HUES6 (cell line): ENCODE measurements at regions not wholly inside any gene's neighbourhood (a gene's known extent, or its start where the extent isn't known, plus 50 kb on each side); places are given as distances from the start of the nearest gene placed in this dataset.
A peak's percentile ranks its signal among the peaks of the same experiment; 100 is the strongest.
"Not testable (repeated sequence)": the region's sequence is repeated elsewhere in the genome, so short reads cannot be mapped to it uniquely, and the experiment has no call there.

Experiments used
- H3K27ac ChIP-seq: 2 replicates; pipeline ENCODE4 v1.7.0; 2013; ENCODE audit warnings: low read depth, mild to moderate bottlenecking, low read length, inconsistent platforms
- H3K27me3 ChIP-seq: 2 replicates; pipeline ENCODE4 v1.6.1; 2013; ENCODE audit warnings: low read length; ENCODE audit not compliant: control insufficient read depth, insufficient read depth
- H3K36me3 ChIP-seq: 2 replicates; pipeline ENCODE4 v1.6.1; 2013; ENCODE audit warnings: low read length; ENCODE audit not compliant: control insufficient read depth, insufficient read depth
- H3K4me1 ChIP-seq: 2 replicates; pipeline ENCODE4 v1.6.1; 2013; ENCODE audit warnings: low read length; ENCODE audit not compliant: control insufficient read depth, insufficient read depth
- H3K4me3 ChIP-seq: 2 replicates; pipeline ENCODE4 v1.5.1; 2013; ENCODE audit warnings: low read depth, low read length
- H3K9ac ChIP-seq: one replicate; pipeline ENCODE4 v1.6.1; 2013; ENCODE audit warnings: mild to moderate bottlenecking, low read length
- H3K9me3 ChIP-seq: 2 replicates; pipeline ENCODE4 v1.6.1; 2013; ENCODE audit warnings: low read depth, low read length; ENCODE audit not compliant: control insufficient read depth, insufficient read depth

GRCh38 chr6:27541933-27542297, 69.0 kb upstream of the ZNF184 start:
- H3K4me3 ChIP-seq = peak overlapping the region; percentile 31; the same call in 1 of the 2 replicates
- 0 out of 2 replicates have a peak, but pooled peaks cover 9% of the 10 kb centered on the region for H3K4me1 ChIP-seq

GRCh38 chr6:27541212-27541932, 68.5 kb upstream of the ZNF184 start:
- Histone ChIP-seq H3K4me1 (0 out of 2 replicates have a peak, but pooled peaks cover 9% of the 10 kb centered on the region), H3K27me3 (peaks cover 8% of the 10 kb centered on the region), H3K9ac (no peak overlapping the region), H3K36me3 (no peaks in the 10 kb centered on the region), H3K27ac (no peak overlapping the region), H3K4me3 (peak overlapping the region; percentile 31; the same call in 1 of the 2 replicates), H3K9me3 (no peaks in the 10 kb centered on the region)

More at GRCh38 chr6:27541933-27542297, 69.0 kb upstream of the ZNF184 start:
- peaks cover 8% of the 10 kb centered on the region for H3K27me3 ChIP-seq
- no peak overlapping the region for H3K9ac ChIP-seq
- no peaks in the 10 kb centered on the region for H3K36me3 ChIP-seq
- no peak overlapping the region for H3K27ac ChIP-seq
- H3K9me3 ChIP-seq = no peaks in the 10 kb centered on the region

GRCh38 chr6:27539551-27539950, 66.6 kb upstream of the ZNF184 start:
- Histone ChIP-seq H3K36me3 (no peaks in the 10 kb centered on the region), H3K4me1 (0 out of 2 replicates have a peak, but pooled peaks cover 9% of the 10 kb centered on the region), H3K27ac (no peak overlapping the region), H3K9ac (no peak overlapping the region), H3K27me3 (peaks cover 8% of the 10 kb centered on the region; the same call in 1 of the 2 replicates), H3K9me3 (no peaks in the 10 kb centered on the region), H3K4me3 (peak overlapping the region; percentile 61)

GRCh38 chr6:27532820-27533538, 60.1 kb upstream of the ZNF184 start:
- no peaks in the 10 kb centered on the region for H3K9me3 ChIP-seq
- H3K4me1 ChIP-seq = no peaks in the 10 kb centered on the region
- H3K36me3 ChIP-seq = no peaks in the 10 kb centered on the region
- no peak overlapping the region for H3K27ac ChIP-seq
- H3K27me3 ChIP-seq = no peaks in the 10 kb centered on the region
- H3K4me3 ChIP-seq = no peak overlapping the region
- H3K9ac ChIP-seq = no peak overlapping the region

- Histone ChIP-seq H3K27ac (no peak overlapping the region), H3K36me3 (no peaks in the 10 kb centered on the region), H3K9me3 (no peaks in the 10 kb centered on the region), H3K4me3 (no peak overlapping the region), H3K4me1 (no peaks in the 10 kb centered on the region), H3K27me3 (no peaks in the 10 kb centered on the region), H3K9ac (no peak overlapping the region)
Observed at GRCh38 chr6:27531772-27532459, 59.0 kb upstream of the ZNF184 start.

GRCh38 chr6:27529796-27530195, 56.9 kb upstream of the ZNF184 start:
- not testable (repeated sequence) for H3K9me3 ChIP-seq, H3K36me3 ChIP-seq, H3K27ac ChIP-seq, H3K4me1 ChIP-seq, H3K27me3 ChIP-seq, H3K9ac ChIP-seq, H3K4me3 ChIP-seq

GRCh38 chr6:27528714-27529113, 55.8 kb upstream of the ZNF184 start:
- no peak overlapping the region for H3K9ac ChIP-seq
- no peaks in the 10 kb centered on the region for H3K27me3 ChIP-seq
- no peaks in the 10 kb centered on the region for H3K36me3 ChIP-seq
- no peak overlapping the region for H3K27ac ChIP-seq
- no peaks in the 10 kb centered on the region for H3K9me3 ChIP-seq
- no peaks in the 10 kb centered on the region for H3K4me1 ChIP-seq
- no peak overlapping the region for H3K4me3 ChIP-seq
